Astrocyte (in vitro differentiated cells and primary cell): ENCODE measurements at regions not wholly inside any gene's neighbourhood (a gene's known extent, or its start where the extent isn't known, plus 50 kb on each side); places are given as distances from the start of the nearest gene placed in this dataset.
A peak's percentile ranks its signal among the peaks of the same experiment; 100 is the strongest.

Source experiments
- DNase-seq: peaks from one replicate; pipeline ENCODE4 v3.0.0-alpha.2; 2010; ENCODE audit warnings: low read depth
- FAIRE-seq: peaks from 2 replicates; lab custom pipeline; 2011; peaks lifted over from hg19 to GRCh38; lab: Jason Lieb, UNC
- H2AFZ ChIP-seq: 2 replicates; pipeline ENCODE4 v1.6.0; 2012; ENCODE audit warnings: low read depth, low read length, inconsistent platforms
- H3K27ac ChIP-seq: 2 replicates; pipeline ENCODE4 v1.5.1; 2011; ENCODE audit warnings: low read depth, low read length, inconsistent platforms
- H3K27me3 ChIP-seq: 2 replicates; pipeline ENCODE4 v1.6.0; 2011; ENCODE audit warnings: low read length, inconsistent platforms; ENCODE audit not compliant: insufficient read depth
- H3K36me3 ChIP-seq: 2 replicates; pipeline ENCODE4 v1.5.1; 2011; ENCODE audit warnings: low read length, inconsistent platforms; ENCODE audit not compliant: insufficient read depth
- H3K4me1 ChIP-seq: 2 replicates; pipeline ENCODE4 v1.5.1; 2011; ENCODE audit warnings: low read length, inconsistent platforms; ENCODE audit not compliant: insufficient read depth
- H3K4me2 ChIP-seq: 2 replicates; pipeline ENCODE4 v1.6.0; 2012; ENCODE audit warnings: low read length, inconsistent platforms
- H3K4me3 ChIP-seq: 2 replicates; pipeline ENCODE4 v1.5.1; 2011; ENCODE audit warnings: low read depth, mild to moderate bottlenecking, low read length, inconsistent platforms; ENCODE audit not compliant: insufficient read depth
- H3K79me2 ChIP-seq: 2 replicates; pipeline ENCODE4 v1.6.0; 2012; ENCODE audit warnings: mild to moderate bottlenecking, low read length, inconsistent platforms; ENCODE audit not compliant: insufficient read depth
- H3K9ac ChIP-seq: 2 replicates; pipeline ENCODE4 v1.6.0; 2012; ENCODE audit warnings: mild to moderate bottlenecking, low read length, inconsistent platforms
- H3K9me3 ChIP-seq: 2 replicates; pipeline ENCODE4 v1.5.1; 2012; ENCODE audit warnings: low read depth, mild to moderate bottlenecking, low read length, inconsistent platforms; ENCODE audit not compliant: insufficient read depth
- H4K20me1 ChIP-seq: 2 replicates; pipeline ENCODE4 v1.6.0; 2012; ENCODE audit warnings: low read length, inconsistent platforms; ENCODE audit not compliant: insufficient read depth
- H3K27ac Mint-ChIP-seq: one replicate; pipeline ENCODE4 v1.8.0; 2021; ENCODE audit warnings: mild to moderate bottlenecking, mixed read lengths; ENCODE audit not compliant: unreplicated experiment
- H3K27me3 Mint-ChIP-seq: one replicate; pipeline ENCODE4 v1.8.0; 2021; ENCODE audit warnings: low read depth, mixed read lengths; ENCODE audit not compliant: unreplicated experiment
- H3K36me3 Mint-ChIP-seq: one replicate; pipeline ENCODE4 v1.8.0; 2021; ENCODE audit warnings: low read depth, mixed read lengths; ENCODE audit not compliant: unreplicated experiment
- H3K4me1 Mint-ChIP-seq: one replicate; pipeline ENCODE4 v1.8.0; 2021; ENCODE audit warnings: low read depth, mixed read lengths; ENCODE audit not compliant: unreplicated experiment
- H3K4me3 Mint-ChIP-seq: one replicate; pipeline ENCODE4 v1.8.0; 2021; ENCODE audit warnings: mild to moderate bottlenecking, moderate library complexity, mixed read lengths; ENCODE audit not compliant: unreplicated experiment
- H3K9me3 Mint-ChIP-seq: one replicate; pipeline ENCODE4 v1.8.0; 2021; ENCODE audit warnings: mild to moderate bottlenecking, mixed read lengths; ENCODE audit not compliant: unreplicated experiment
- CTCF ChIP-seq: IDR thresholded peaks from 2 replicates; pipeline ENCODE4 v1.5.1; 2011; ENCODE audit warnings: low read depth, mild to moderate bottlenecking, inconsistent platforms, low read length, moderate library complexity; ENCODE audit not compliant: insufficient read depth
- EZH2 ChIP-seq: IDR thresholded peaks from 2 replicates; pipeline ENCODE4 v1.6.1; 2012; ENCODE audit warnings: mild to moderate bottlenecking, low read length, inconsistent platforms; ENCODE audit not compliant: insufficient read depth

- no peaks in the 10 kb centered on the region for H3K9me3 ChIP-seq
- Mint-ChIP-seq H3K27ac (no peak overlapping the region), H3K4me1 (peaks cover 5% of the 10 kb centered on the region), H3K9me3 (no peaks in the 10 kb centered on the region), H3K36me3 (no peaks in the 10 kb centered on the region), H3K4me3 (no peak overlapping the region), H3K27me3 (peaks cover 15% of the 10 kb centered on the region)
- H3K36me3 ChIP-seq, result no peaks in the 10 kb centered on the region
- H4K20me1 ChIP-seq, result no peaks in the 10 kb centered on the region
- H3K4me1 ChIP-seq, result peaks cover under 1% of the 10 kb centered on the region
- no peak overlapping the region for H3K4me3 ChIP-seq
- no peak for FAIRE-seq
- no peak for TF ChIP-seq CTCF
- no peak overlapping the region for H3K27ac ChIP-seq
- DNase-seq, result peak; percentile 75
- H3K9ac ChIP-seq, result no peak overlapping the region
- H3K27me3 ChIP-seq, result peaks cover 3% of the 10 kb centered on the region
- no peaks in the 10 kb centered on the region for H3K79me2 ChIP-seq
- no peak overlapping the region for H2AFZ ChIP-seq
- peak overlapping the region; percentile 19 for H3K4me2 ChIP-seq
These were observed 136.5 kb upstream of the DYRK2 start for GRCh38 chr12:67512061-67512460.

GRCh38 chr12:67514502-67514901 lies 134.0 kb upstream of the DYRK2 start:
- FAIRE-seq (no peak), DNase-seq (no peak)
- Mint-ChIP-seq H3K4me3 (no peak overlapping the region), H3K36me3 (no peaks in the 10 kb centered on the region), H3K4me1 (peaks cover 5% of the 10 kb centered on the region), H3K27ac (no peak overlapping the region), H3K9me3 (no peaks in the 10 kb centered on the region), H3K27me3 (peaks cover 24% of the 10 kb centered on the region)
- Histone ChIP-seq H3K9ac (no peak overlapping the region), H3K36me3 (no peaks in the 10 kb centered on the region), H3K79me2 (no peaks in the 10 kb centered on the region), H4K20me1 (no peaks in the 10 kb centered on the region), H3K4me2 (no peak overlapping the region), H3K4me1 (peaks cover 5% of the 10 kb centered on the region), H2AFZ (no peak overlapping the region), H3K9me3 (no peaks in the 10 kb centered on the region), H3K27ac (no peak overlapping the region), H3K27me3 (peaks cover 5% of the 10 kb centered on the region), H3K4me3 (no peak overlapping the region)
- TF ChIP-seq EZH2 (no peak), CTCF (no peak)

- Histone ChIP-seq H3K9ac (no peak overlapping the region), H3K79me2 (no peaks in the 10 kb centered on the region), H4K20me1 (no peaks in the 10 kb centered on the region), H3K4me2 (no peak overlapping the region), H3K9me3 (no peaks in the 10 kb centered on the region), H3K4me1 (peaks cover 5% of the 10 kb centered on the region), H2AFZ (no peak overlapping the region), H3K27me3 (peaks cover 4% of the 10 kb centered on the region), H3K36me3 (no peaks in the 10 kb centered on the region), H3K27ac (no peak overlapping the region), H3K4me3 (no peak overlapping the region)
- Mint-ChIP-seq H3K4me1 (peaks cover 5% of the 10 kb centered on the region), H3K9me3 (peaks cover 2% of the 10 kb centered on the region), H3K27me3 (peaks cover 25% of the 10 kb centered on the region), H3K4me3 (no peak overlapping the region), H3K36me3 (no peaks in the 10 kb centered on the region), H3K27ac (no peak overlapping the region)
- peak; percentile 69 for DNase-seq
- TF ChIP-seq CTCF (no peak), EZH2 (no peak)
- FAIRE-seq, result no peak
These were observed 132.7 kb upstream of the DYRK2 start for GRCh38 chr12:67515679-67516340.
